Activated T-helper 1 cell treated with anti-CD3 and anti-CD28 coated beads, Interleukin-12 subunit alpha, Interleukin-12 subunit beta, Interleukin-2, Interleukin-4 antibody, amounts not matched to agents 30 ng/mL and 10 ng/mL and 1 ng/mL, durations not matched to agents 14 hours and 24 hours and 36 hours (primary cell): ENCODE measurements at regions not wholly inside any gene's neighbourhood (a gene's known extent, or its start where the extent isn't known, plus 50 kb on each side); places are given as distances from the start of the nearest gene placed in this dataset.

Experiments
- DNase-seq: peaks from one replicate; pipeline ENCODE4 v3.0.0; 2021; ENCODE audit warnings: low spot score
- H3K27ac Mint-ChIP-seq: one replicate; pipeline ENCODE4 v1.8.0; 2021; ENCODE audit warnings: mild to moderate bottlenecking, mixed read lengths
- H3K27me3 Mint-ChIP-seq: one replicate; pipeline ENCODE4 v1.8.0; 2022; ENCODE audit warnings: mild to moderate bottlenecking, moderate library complexity, mixed read lengths; ENCODE audit not compliant: insufficient read depth
- H3K36me3 Mint-ChIP-seq: one replicate; pipeline ENCODE4 v1.8.0; 2021; ENCODE audit warnings: low read depth, mixed read lengths
- H3K4me1 Mint-ChIP-seq: one replicate; pipeline ENCODE4 v1.8.0; 2021; ENCODE audit warnings: low read depth, mixed read lengths
- H3K4me3 Mint-ChIP-seq: one replicate; pipeline ENCODE4 v1.8.0; 2021; ENCODE audit warnings: mild to moderate bottlenecking, moderate library complexity, mixed read lengths
- H3K9me3 Mint-ChIP-seq: one replicate; pipeline ENCODE4 v1.8.0; 2021; ENCODE audit warnings: mixed read lengths
- intact Hi-C: fragments of 100-400 bp; cut with micrococcal nuclease; formaldehyde crosslinking; loops from one replicate; pipeline ENCODE4 v1.15.1; 2024

DNA sequence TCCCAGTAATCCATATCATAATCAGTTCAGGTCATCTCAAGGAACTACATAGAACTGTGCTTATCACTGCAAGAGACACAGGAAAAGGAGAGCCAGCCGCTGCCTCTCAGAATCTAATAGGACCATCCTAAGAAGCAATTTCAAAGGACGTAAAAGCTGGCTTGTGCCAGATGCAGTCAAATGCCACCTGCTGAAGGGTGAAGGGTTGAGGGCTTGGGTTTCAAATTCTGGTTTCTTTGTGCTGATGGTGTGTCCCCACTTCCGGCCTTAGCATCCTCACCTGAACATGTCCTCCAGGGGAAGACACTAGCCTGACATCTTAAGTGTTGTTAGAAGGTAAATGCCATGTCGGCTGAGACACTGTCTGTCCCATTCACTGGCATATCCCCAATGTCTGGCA is 477.1 kb upstream of the TSHZ3 start:
- H3K4me1 Mint-ChIP-seq = no peaks in the 10 kb centered on the region
- no peaks in the 10 kb centered on the region for H3K36me3 Mint-ChIP-seq
- intact Hi-C loops = no loop called here
- H3K27ac Mint-ChIP-seq = no peak overlapping the region
- H3K27me3 Mint-ChIP-seq = no peaks in the 10 kb centered on the region
- DNase-seq = no peak
- peaks cover 3% of the 10 kb centered on the region for H3K9me3 Mint-ChIP-seq
- H3K4me3 Mint-ChIP-seq = no peak overlapping the region

DNA sequence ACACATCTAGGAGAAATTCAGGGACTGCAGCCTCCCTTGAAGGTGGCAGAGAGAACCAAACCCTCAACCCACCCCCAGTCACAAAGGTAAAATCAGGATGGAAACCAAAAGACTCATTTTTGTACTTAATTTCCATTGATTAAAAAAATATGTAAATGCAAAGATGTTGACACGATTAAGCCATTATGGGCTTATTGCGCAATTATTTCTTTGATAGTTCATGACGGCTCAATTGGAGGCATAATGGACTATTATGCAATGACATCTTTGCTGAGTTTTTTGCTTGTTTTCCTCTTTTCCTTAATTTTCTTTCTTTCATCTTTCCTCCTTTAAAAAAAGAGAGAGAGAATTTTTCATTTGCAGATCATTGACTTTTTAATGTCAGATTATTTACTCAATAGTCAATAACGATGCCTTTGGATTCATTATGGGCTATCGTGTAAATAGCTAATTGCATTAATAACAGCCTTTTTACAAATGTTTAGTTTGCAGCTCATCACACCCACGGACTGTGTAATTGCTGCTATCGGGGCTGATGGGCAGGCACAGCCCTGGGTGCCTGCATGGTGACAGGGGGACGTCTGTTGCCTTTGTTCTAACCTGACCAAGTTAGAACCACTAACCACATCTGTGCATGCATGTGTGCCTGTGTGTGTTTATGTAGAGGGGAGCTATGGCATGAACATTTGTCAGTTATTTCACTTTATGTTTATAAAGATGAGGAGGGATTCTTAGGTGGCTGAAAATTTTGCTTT is 482.4 kb upstream of the TSHZ3 start:
- no peak for DNase-seq
- no peaks in the 10 kb centered on the region for H3K27me3 Mint-ChIP-seq
- intact Hi-C loops = no loop called here
- H3K4me3 Mint-ChIP-seq = no peak overlapping the region
- H3K4me1 Mint-ChIP-seq = no peaks in the 10 kb centered on the region
- H3K27ac Mint-ChIP-seq = no peak overlapping the region
- H3K36me3 Mint-ChIP-seq = no peaks in the 10 kb centered on the region
- H3K9me3 Mint-ChIP-seq = peaks cover 13% of the 10 kb centered on the region

DNA sequence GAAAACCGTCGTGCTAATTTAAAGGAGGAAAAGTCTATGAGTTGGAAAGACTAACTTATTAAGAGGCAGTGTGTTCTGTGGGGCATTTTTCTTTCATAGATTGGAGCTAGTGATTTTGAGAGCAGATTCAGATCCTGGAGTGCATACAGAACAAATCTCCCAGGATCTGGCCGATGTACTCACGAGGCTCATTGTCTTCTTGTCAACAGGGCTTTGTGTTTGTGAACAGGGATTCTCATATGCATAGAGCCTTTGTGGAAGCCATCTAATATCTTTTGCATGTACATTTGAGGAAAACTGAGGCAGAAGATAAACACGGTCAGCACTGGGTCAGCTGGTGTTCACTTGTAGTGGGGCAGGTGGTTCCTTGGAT is 482.9 kb upstream of the TSHZ3 start:
- no peak overlapping the region for H3K4me3 Mint-ChIP-seq
- no peak for DNase-seq
- no peaks in the 10 kb centered on the region for H3K4me1 Mint-ChIP-seq
- intact Hi-C loops = no loop called here
- H3K27me3 Mint-ChIP-seq = no peaks in the 10 kb centered on the region
- no peak overlapping the region for H3K27ac Mint-ChIP-seq
- no peaks in the 10 kb centered on the region for H3K36me3 Mint-ChIP-seq
- H3K9me3 Mint-ChIP-seq = peaks cover 13% of the 10 kb centered on the region

DNA sequence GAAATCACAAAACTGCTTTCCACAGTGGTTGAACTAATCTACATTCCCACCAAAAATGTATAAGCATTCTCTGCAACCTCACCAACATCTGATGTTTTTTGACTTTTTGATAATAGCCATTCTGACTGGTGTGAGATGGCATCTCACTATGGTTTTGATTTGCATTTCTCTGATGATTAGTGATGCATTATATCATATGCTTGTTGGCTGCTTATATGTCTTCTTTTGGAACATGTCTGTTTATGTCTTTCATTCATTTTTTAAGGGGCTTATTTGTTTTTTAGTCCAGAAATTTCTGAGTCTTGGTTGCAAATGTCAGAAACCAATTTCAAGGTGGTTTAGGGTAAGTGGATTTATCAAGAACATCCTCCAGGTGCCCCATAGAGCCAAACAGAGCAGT is 484.8 kb upstream of the TSHZ3 start:
- no peaks in the 10 kb centered on the region for H3K4me1 Mint-ChIP-seq
- no peaks in the 10 kb centered on the region for H3K27me3 Mint-ChIP-seq
- H3K4me3 Mint-ChIP-seq = no peak overlapping the region
- peaks cover 15% of the 10 kb centered on the region for H3K9me3 Mint-ChIP-seq
- no peaks in the 10 kb centered on the region for H3K36me3 Mint-ChIP-seq
- H3K27ac Mint-ChIP-seq = no peak overlapping the region
- intact Hi-C loops = no loop called here
- no peak for DNase-seq

DNA sequence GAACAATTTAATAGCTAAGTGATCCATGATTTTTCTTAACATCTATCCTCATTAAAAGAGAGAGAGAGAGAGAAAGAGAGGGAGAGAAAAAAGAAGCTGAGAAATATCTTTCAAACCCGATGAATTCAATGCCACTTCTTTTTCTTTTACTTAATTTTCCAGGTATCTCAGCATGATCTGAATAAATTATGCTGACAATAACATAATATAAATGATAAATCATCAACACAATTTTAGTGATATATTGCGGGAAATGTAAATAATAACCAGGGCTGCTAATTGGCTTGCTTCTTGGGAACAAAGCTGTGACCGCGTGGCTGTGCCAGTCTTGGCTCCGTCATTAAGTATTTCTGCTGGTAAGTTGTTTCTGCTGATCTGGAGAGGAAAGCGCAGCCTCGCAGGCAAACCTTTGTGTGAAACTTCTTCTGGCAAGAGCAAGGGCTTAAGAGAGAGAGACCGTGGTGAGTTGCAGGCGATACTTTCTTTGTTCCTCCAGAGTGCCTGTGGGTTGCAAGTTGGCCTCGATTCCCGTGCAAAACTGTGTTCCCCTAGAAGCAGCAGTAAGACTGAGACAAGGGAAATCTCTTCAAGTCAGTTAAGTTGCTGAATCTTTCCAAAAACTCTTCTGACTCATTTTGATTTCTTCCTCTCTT is 489.1 kb upstream of the TSHZ3 start:
- no peak overlapping the region for H3K4me3 Mint-ChIP-seq
- H3K4me1 Mint-ChIP-seq = no peaks in the 10 kb centered on the region
- H3K9me3 Mint-ChIP-seq = peaks cover 17% of the 10 kb centered on the region
- no peak for DNase-seq
- no peaks in the 10 kb centered on the region for H3K36me3 Mint-ChIP-seq
- intact Hi-C loops = no loop called here
- H3K27me3 Mint-ChIP-seq = no peaks in the 10 kb centered on the region
- H3K27ac Mint-ChIP-seq = no peak overlapping the region

DNA sequence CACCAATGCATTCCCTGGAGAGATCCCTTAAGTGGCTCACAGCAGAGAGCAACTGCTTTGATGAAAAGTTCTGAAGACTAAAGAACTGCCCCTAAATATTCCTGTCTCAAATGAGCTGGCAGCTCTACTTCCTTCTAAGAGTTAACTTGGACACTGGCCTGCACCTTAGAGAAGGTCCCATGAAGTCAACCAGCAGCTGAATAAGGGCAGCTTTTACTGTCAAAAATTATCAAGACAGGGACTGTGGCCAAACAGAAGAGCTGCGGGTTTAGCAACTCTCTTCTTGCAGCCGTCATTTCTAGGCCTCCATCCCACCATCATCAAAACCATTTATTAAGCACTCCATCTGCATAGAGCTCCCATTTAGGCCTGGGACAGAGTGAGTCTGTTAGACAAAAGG is 491.1 kb upstream of the TSHZ3 start:
- Mint-ChIP-seq H3K4me3 (no peak overlapping the region), H3K27ac (no peak overlapping the region), H3K9me3 (peaks cover 12% of the 10 kb centered on the region), H3K4me1 (no peaks in the 10 kb centered on the region), H3K36me3 (no peaks in the 10 kb centered on the region), H3K27me3 (no peaks in the 10 kb centered on the region)
- intact Hi-C loops = no loop called here
- no peak for DNase-seq

DNA sequence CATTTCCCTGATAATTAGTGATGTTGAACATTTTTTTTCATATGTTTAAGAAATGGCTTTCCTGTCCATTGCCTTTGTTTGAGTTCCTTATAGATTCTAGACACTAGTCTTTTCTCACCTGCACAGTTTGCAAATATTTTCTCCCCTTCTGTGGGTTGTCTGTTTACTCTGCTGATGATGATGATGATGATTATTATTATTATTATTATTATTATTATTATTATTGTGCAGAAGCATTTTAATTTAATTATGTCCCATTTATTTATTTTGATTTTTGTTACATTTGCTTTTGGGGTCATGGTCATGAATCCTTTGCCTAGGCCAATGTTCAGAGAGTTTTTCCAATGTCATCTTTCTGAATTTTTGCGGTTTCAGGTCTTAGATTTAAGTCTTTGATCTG is 492.5 kb upstream of the TSHZ3 start:
- Mint-ChIP-seq H3K4me1 (no peaks in the 10 kb centered on the region), H3K9me3 (peaks cover 7% of the 10 kb centered on the region), H3K36me3 (no peaks in the 10 kb centered on the region), H3K27ac (no peak overlapping the region), H3K4me3 (no peak overlapping the region), H3K27me3 (no peaks in the 10 kb centered on the region)
- intact Hi-C loops = no loop called here
- no peak for DNase-seq

DNA sequence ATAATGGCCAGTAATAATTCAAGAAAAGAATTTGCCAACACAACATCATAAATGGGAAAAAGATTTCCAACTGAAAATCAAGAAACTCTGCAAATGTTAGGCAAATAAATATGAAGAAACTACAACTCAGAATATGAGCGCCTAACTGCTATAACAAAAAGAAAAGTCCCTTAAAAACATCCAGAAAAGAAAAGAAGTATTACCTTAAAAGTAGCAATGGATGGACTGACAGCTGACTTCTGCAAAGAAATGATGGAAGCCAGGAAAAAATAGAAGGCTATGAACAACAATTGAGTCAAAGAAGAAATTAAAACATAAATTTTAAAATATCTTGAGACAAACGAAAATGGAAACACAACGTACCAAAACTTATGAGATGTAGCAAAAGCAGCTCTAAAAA is 482.3 kb upstream of the ZNF507 start:
- H3K36me3 Mint-ChIP-seq = no peaks in the 10 kb centered on the region
- no peak overlapping the region for H3K27ac Mint-ChIP-seq
- no peak for DNase-seq
- peaks cover 28% of the 10 kb centered on the region for H3K9me3 Mint-ChIP-seq
- H3K4me3 Mint-ChIP-seq = no peak overlapping the region
- no peaks in the 10 kb centered on the region for H3K4me1 Mint-ChIP-seq
- H3K27me3 Mint-ChIP-seq = no peaks in the 10 kb centered on the region
- intact Hi-C loops = no loop called here

DNA sequence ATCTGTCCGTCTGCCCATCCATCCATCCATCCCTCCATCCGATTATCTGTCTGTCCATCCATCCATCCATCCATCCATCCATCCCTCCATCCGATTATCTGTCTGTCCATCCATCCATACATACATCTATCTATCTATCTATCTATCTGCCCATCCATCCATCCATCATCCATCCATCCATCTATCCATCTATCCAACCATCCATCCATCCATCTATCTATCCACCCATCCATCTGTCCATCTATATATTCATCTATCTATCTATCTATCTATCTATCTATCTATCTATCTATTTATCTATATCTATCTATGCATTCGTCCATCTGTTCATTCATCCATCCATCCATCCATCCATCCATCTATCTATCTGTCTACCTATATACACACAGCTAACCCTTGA is 471.1 kb upstream of the ZNF507 start:
- intact Hi-C loops = no loop called here

DNA sequence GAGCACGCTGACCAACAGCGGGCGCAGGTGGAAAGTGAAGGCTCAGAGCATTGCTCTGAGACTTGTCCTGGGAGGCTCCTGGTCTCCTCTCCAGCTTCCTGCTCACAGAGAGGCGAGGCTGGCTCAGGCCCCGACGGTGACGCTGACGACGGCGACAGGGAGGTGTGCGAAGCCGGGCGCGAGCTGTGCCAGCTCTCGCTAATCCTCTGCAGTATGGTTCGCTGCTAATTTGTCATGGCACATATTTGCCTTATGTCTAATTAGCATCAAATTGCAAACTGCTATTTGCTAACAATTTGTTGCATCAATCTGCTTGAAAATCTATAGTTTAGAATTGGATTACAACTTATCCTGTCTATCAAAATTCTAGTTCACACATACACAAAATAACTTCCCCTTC is 469.8 kb upstream of the ZNF507 start:
- intact Hi-C loops = no loop called here
- no peaks in the 10 kb centered on the region for H3K36me3 Mint-ChIP-seq
- H3K9me3 Mint-ChIP-seq = peaks cover 14% of the 10 kb centered on the region
- no peak overlapping the region for H3K27ac Mint-ChIP-seq
- no peak for DNase-seq
- H3K4me1 Mint-ChIP-seq = no peaks in the 10 kb centered on the region
- no peak overlapping the region for H3K4me3 Mint-ChIP-seq
- H3K27me3 Mint-ChIP-seq = no peaks in the 10 kb centered on the region

More for the DNA sequence above, 471.1 kb upstream of the ZNF507 start:
- no peaks in the 10 kb centered on the region for H3K27me3 Mint-ChIP-seq
- H3K36me3 Mint-ChIP-seq = no peaks in the 10 kb centered on the region
- DNase-seq = no peak
- no peak overlapping the region for H3K27ac Mint-ChIP-seq
- H3K4me3 Mint-ChIP-seq = no peak overlapping the region
- no peaks in the 10 kb centered on the region for H3K4me1 Mint-ChIP-seq
- peaks cover 14% of the 10 kb centered on the region for H3K9me3 Mint-ChIP-seq

DNA sequence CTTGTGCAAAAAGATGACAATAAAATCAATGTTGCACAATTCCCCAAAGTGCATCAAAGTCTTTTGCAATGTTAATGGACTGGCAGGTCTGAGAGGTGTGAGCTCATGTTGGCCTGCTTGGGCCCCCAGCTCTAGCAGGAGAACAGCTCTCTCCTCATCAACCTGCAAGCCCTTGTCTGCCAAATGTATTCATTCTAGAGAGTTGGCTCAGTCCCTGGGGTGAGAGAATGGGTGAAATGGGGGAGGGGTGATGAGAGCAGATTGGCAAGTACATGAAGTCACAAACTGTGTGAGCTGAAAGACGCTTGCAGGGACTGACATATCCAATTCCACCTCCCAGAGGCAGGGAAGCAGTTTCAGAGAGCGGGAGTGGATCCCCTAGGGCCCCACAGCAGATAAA is 465.1 kb upstream of the ZNF507 start:
- peaks cover 20% of the 10 kb centered on the region for H3K9me3 Mint-ChIP-seq
- no peaks in the 10 kb centered on the region for H3K36me3 Mint-ChIP-seq
- H3K4me1 Mint-ChIP-seq = no peaks in the 10 kb centered on the region
- no peaks in the 10 kb centered on the region for H3K27me3 Mint-ChIP-seq
- H3K4me3 Mint-ChIP-seq = no peak overlapping the region
- intact Hi-C loops = no loop called here
- no peak for DNase-seq
- no peak overlapping the region for H3K27ac Mint-ChIP-seq

DNA sequence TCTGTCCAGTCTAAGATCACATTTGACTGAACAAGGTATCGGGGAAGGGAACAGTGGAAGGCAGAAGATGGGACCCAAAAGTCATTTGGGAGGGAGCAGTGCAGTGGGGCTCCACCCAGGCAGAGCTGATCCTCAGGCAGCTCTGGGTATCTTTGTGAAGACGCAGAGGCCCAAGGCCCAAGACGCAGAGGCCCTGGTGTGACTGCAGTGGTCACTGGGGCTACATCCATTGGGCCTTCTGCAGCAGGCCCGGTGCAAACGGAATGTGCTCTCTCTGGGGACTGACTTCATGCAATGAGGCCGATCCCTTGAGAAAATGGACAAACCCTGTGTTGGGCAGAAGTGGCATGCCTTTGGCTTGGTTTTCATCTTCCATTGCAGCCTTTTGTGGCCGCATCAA is 463.4 kb upstream of the ZNF507 start:
- Mint-ChIP-seq H3K27ac (no peak overlapping the region), H3K4me1 (no peaks in the 10 kb centered on the region), H3K27me3 (no peaks in the 10 kb centered on the region), H3K9me3 (peaks cover 16% of the 10 kb centered on the region), H3K36me3 (no peaks in the 10 kb centered on the region), H3K4me3 (no peak overlapping the region)
- intact Hi-C loops = no loop called here
- no peak for DNase-seq

DNA sequence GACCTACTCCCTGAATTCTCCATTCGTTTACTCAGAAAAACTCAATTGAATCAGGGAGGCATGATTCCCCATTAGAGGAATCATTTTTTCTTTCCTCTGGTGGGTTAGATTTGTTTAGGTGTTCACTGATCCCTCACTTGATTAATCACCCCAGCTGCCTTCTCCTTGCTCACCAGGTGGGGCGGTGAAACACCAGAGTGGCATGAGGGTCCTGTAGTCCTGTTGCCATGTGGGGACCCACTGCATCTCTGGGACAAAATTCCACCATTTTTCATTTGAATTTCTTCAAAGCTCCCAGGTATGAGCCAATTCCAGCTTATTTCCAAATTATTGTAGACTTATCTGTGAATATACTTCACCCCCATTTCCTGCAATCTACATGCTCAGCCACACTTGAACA is 462.7 kb upstream of the ZNF507 start:
- Mint-ChIP-seq H3K36me3 (no peaks in the 10 kb centered on the region), H3K27ac (no peak overlapping the region), H3K27me3 (no peaks in the 10 kb centered on the region), H3K9me3 (peaks cover 13% of the 10 kb centered on the region), H3K4me1 (no peaks in the 10 kb centered on the region), H3K4me3 (no peak overlapping the region)
- intact Hi-C loops = no loop called here
- DNase-seq = no peak
